ENCODE measurements at regions not wholly inside any gene's neighbourhood (a gene's known extent, or its start where the extent isn't known, plus 50 kb on each side); places are given as distances from the start of the nearest gene placed in this dataset.
"Not testable (repeated sequence)": the region's sequence is repeated elsewhere in the genome, so short reads cannot be mapped to it uniquely, and the experiment has no call there.

- not testable (repeated sequence) for TF ChIP-seq REST (IDR thresholded peaks at IDR 0.05); CTCF (IDR thresholded peaks at IDR 0.05; ENCODE audit: low read depth, low read length, missing input control); JUND (IDR thresholded peaks at IDR 0.05); ZBTB33 (IDR thresholded peaks at IDR 0.05); SP1 (IDR thresholded peaks at IDR 0.05)
Observed at GRCh38 chr7:76763977-76764376, 136.9 kb upstream of the POMZP3 start.
